ENCODE measurements at regions not wholly inside any gene's neighbourhood (a gene's known extent, or its start where the extent isn't known, plus 50 kb on each side); places are given as distances from the start of the nearest gene placed in this dataset.

DNA sequence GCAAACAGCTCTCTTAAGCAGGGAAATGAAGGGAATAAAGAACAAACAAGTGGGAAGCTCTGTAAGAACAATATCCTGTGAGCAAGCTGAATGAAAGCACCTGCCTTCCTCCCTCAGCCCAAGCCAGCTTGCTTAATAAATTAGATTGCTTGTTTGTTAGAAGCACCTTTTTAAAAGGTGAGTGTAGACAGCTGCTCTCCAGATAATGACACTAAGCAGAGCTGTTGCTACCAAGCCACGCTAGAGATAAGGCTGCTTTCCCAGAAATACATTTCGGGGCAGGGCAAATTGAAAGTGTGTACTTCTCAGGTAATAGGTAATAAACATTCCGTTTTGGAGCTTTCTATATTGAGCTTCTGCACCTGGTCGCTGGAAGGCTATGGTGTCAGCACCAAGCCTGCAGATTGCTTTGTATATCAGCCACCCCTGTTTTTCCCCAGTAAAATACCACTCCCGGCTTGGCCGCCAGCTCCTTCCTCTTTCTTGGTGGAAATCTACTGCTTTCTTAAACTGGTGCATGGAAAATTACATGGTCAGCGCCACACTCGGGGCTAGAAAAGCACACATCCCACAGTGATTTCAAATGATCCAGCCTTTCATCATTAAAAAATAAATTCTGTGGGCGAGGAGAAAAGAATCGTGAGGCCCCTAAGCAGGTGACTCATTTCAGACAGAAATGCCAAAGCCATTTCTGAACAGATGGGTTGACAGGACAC, 151.3 kb downstream of the ETS2 start:
- no peaks in the 10 kb centered on the region for H3K36me3 ChIP-seq
- 43 to 79% methylated on average over 10 of the region's 10 CpGs for WGBS, 2 donors
- H3K4me1 ChIP-seq = peaks cover 28 to 36% (median 30%) of the 10 kb centered on the region in 4 donors
- peak in 1 of 4 donors; percentile 51 for TF ChIP-seq EP300 (IDR thresholded peaks at IDR 0.05)
- no peak for TF ChIP-seq POLR2A (IDR thresholded peaks at IDR 0.05)
- ATAC-seq (ENCODE audit: low FRiP score in 2 of 2) (no peak), DNase-seq (peak in 1 of 2 donors; percentile 62)
- no peak overlapping the region for H3K4me3 ChIP-seq
- H3K27ac ChIP-seq = peak overlapping the region; percentile 37 to 82 (median 72)
- H3K9me3 ChIP-seq = no peaks in the 10 kb centered on the region
- no peaks in the 10 kb centered on the region for H3K27me3 ChIP-seq

DNA sequence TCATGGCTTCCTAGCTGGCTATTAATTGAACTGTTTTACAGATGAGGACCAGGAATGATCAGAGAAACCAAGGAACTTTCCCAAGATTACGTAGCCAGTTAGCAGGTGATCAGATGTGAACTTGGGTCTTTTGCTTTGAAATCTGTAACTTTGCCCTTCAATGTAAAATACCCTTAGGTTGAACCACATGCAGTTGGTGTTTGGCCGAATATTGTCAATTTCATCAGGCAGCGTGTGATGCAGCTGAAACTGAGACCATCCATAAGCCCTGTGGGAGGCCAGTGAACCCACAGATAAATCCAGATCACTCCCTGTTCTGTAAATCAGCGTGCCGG, 150.8 kb downstream of the ETS2 start:
- Histone ChIP-seq H3K9me3 (no peaks in the 10 kb centered on the region), H3K36me3 (no peaks in the 10 kb centered on the region), H3K4me3 (no peak overlapping the region), H3K4me1 (peaks cover 28 to 36% (median 30%) of the 10 kb centered on the region in 4 donors), H3K27ac (peak overlapping the region in 3 of 4 donors; percentile 69 to 82 (median 76)), H3K27me3 (no peaks in the 10 kb centered on the region)
- no peak for ATAC-seq (ENCODE audit: low FRiP score in 2 of 2)
- TF ChIP-seq POLR2A (IDR thresholded peaks at IDR 0.05) (no peak), EP300 (IDR thresholded peaks at IDR 0.05) (no peak), POLR2AphosphoS5 (IDR thresholded peaks at IDR 0.05) (no peak)
- TF ChIP-seq, protein P1, sequence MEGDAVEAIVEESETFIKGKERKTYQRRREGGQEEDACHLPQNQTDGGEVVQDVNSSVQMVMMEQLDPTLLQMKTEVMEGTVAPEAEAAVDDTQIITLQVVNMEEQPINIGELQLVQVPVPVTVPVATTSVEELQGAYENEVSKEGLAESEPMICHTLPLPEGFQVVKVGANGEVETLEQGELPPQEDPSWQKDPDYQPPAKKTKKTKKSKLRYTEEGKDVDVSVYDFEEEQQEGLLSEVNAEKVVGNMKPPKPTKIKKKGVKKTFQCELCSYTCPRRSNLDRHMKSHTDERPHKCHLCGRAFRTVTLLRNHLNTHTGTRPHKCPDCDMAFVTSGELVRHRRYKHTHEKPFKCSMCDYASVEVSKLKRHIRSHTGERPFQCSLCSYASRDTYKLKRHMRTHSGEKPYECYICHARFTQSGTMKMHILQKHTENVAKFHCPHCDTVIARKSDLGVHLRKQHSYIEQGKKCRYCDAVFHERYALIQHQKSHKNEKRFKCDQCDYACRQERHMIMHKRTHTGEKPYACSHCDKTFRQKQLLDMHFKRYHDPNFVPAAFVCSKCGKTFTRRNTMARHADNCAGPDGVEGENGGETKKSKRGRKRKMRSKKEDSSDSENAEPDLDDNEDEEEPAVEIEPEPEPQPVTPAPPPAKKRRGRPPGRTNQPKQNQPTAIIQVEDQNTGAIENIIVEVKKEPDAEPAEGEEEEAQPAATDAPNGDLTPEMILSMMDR (IDR thresholded peaks at IDR 0.05) = no peak
- WGBS, 2 donors = 74 to 82% methylated on average over 5 of the region's 5 CpGs
- DNase-seq = no peak

DNA sequence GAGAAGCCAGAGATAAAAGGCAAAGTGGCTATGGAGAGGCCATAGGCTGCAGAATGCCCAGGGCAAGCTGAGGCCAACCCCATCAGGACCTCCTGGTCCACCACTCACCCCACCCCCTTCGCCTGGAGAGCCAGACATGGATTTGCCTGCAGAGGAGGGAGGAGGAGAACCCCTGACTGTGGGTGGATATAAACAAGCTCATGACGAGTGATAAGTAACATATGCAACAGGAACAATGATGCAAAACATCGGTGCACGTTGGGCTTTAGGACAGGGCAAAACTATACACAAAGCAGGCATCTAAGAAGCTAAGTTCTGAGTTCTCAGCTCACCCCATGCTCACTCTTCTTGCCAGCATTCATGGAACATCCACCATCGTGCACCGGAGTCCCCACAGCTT, 150.3 kb downstream of the ETS2 start:
- 74 to 93% methylated on average over 5 to 6 of the region's 6 CpGs for WGBS, 2 donors
- Histone ChIP-seq H3K27me3 (no peaks in the 10 kb centered on the region), H3K36me3 (no peaks in the 10 kb centered on the region), H3K27ac (peak overlapping the region in 2 of 4 donors; percentile 76 to 82), H3K4me1 (peaks cover 28 to 36% (median 30%) of the 10 kb centered on the region in 4 donors), H3K9me3 (no peaks in the 10 kb centered on the region), H3K4me3 (no peak overlapping the region)
- TF ChIP-seq EP300 (IDR thresholded peaks at IDR 0.05) = no peak
- no peak for TF ChIP-seq POLR2A (IDR thresholded peaks at IDR 0.05)
- TF ChIP-seq, protein P1 (IDR thresholded peaks at IDR 0.05) = no peak
- TF ChIP-seq POLR2AphosphoS5 (IDR thresholded peaks at IDR 0.05) = no peak
- DNase-seq = no peak
- no peak for ATAC-seq (ENCODE audit: low FRiP score in 2 of 2)

DNA sequence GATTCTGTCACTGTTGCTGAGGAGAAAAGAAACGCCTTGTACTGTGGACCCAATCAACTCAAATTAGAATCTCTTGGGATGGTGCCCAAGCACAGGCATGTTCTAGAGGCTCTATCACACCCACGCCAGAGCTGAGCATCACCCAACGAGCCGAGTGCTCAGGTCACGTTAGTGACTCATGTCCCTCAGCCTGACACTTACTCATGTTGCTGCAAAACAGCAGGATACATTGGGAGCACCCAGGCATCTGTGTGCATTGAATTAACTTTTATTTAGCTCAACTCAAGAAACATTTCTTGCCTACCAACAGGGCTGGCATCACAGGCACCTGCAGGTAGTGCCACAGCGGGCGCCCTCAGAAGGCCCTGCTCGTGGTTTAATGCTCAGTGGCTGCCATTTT, 149.8 kb downstream of the ETS2 start:
- peak overlapping the region in 1 of 4 donors; percentile 82 for H3K27ac ChIP-seq
- no peaks in the 10 kb centered on the region for H3K27me3 ChIP-seq
- peak in 1 of 4 donors; percentile 35 for TF ChIP-seq EP300 (IDR thresholded peaks at IDR 0.05)
- no peak for TF ChIP-seq POLR2A (IDR thresholded peaks at IDR 0.05)
- DNase-seq (peak in 1 of 2 donors; percentile 39), ATAC-seq (ENCODE audit: low FRiP score in 2 of 2) (no peak)
- 79 to 81% methylated on average over 8 of the region's 8 CpGs for WGBS, 2 donors
- no peaks in the 10 kb centered on the region for H3K9me3 ChIP-seq
- H3K36me3 ChIP-seq = no peaks in the 10 kb centered on the region
- peaks cover 28 to 36% (median 30%) of the 10 kb centered on the region in 4 donors for H3K4me1 ChIP-seq
- no peak overlapping the region for H3K4me3 ChIP-seq

DNA sequence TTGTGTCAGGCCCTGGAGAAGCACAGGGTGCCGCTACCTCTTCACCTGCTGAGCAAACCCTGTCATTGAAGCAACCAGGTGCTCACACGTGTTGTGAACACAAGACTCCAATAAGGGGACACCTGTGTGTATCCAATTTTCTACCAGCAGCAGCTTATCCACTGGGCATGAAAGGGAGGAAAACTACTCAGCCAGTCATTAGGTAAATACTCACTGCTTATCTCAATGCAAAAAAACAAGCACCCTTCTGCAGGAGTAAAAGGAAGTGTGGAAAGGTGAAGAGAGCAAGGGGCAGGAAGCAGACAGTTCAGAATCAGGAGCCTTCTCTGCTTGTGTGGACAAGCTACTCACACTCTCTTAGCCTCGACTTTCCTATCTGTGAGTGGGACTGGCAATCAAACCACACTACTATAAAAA, 148.9 kb downstream of the ETS2 start:
- peak in 1 of 4 donors; percentile 93 for TF ChIP-seq EP300 (IDR thresholded peaks at IDR 0.05)
- TF ChIP-seq POLR2A (IDR thresholded peaks at IDR 0.05) = no peak
- TF ChIP-seq, protein P1 (IDR thresholded peaks at IDR 0.05) = no peak
- TF ChIP-seq POLR2AphosphoS5 (IDR thresholded peaks at IDR 0.05) = peak; percentile 36 to 46
- peaks cover 23 to 35% (median 29%) of the 10 kb centered on the region in 4 donors for H3K4me1 ChIP-seq
- no peaks in the 10 kb centered on the region for H3K36me3 ChIP-seq
- H3K4me3 ChIP-seq = no peak overlapping the region
- no peaks in the 10 kb centered on the region for H3K27me3 ChIP-seq
- DNase-seq (peak in 1 of 2 donors; percentile 74), ATAC-seq (ENCODE audit: low FRiP score in 2 of 2) (peak in 1 of 2 donors; percentile 65)
- WGBS, 2 donors = 53 to 65% methylated on average over 3 of the region's 3 CpGs
- peak overlapping the region in 2 of 4 donors; percentile 2 to 45 for H3K27ac ChIP-seq
- H3K9me3 ChIP-seq = no peaks in the 10 kb centered on the region

DNA sequence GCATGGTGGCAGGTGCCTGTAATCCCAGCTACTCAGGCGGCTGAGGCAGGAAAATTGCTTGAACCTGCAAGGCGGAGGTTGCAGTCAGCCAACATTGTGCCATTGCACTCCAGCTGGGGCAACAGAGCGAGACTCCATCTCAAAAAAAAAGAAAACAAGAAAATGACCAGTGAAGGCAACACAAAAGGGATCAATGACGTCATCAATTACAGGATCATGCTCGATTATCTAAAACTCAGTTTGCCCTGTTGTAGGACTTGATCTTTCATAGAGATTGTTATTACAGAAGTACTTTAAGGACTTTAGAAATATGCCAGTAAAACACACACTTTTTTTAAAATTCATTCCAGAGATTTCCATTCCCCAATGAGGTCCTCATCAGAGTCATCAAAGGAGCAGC, 147.8 kb downstream of the ETS2 start:
- TF ChIP-seq EP300 (IDR thresholded peaks at IDR 0.05) (no peak), POLR2A (IDR thresholded peaks at IDR 0.05) (no peak), POLR2AphosphoS5 (IDR thresholded peaks at IDR 0.05) (no peak)
- TF ChIP-seq, protein P1 (IDR thresholded peaks at IDR 0.05) = no peak
- H3K27ac ChIP-seq = no peak overlapping the region
- H3K27me3 ChIP-seq = no peaks in the 10 kb centered on the region
- DNase-seq = no peak
- H3K4me3 ChIP-seq = no peak overlapping the region
- no peaks in the 10 kb centered on the region for H3K9me3 ChIP-seq
- 88 to 94% methylated on average over 5 of the region's 5 CpGs for WGBS, 2 donors
- no peak for ATAC-seq (ENCODE audit: low FRiP score in 2 of 2)
- H3K36me3 ChIP-seq = no peaks in the 10 kb centered on the region
- H3K4me1 ChIP-seq = peaks cover 15 to 24% (median 19%) of the 10 kb centered on the region in 4 donors

Data from upper lobe of left lung (tissue), 6 donors.